ENCODE measurements at regions not wholly inside any gene's neighbourhood (a gene's known extent, or its start where the extent isn't known, plus 50 kb on each side); places are given as distances from the start of the nearest gene placed in this dataset.
A peak's percentile ranks its signal among the peaks of the same experiment; 100 is the strongest.

DNA sequence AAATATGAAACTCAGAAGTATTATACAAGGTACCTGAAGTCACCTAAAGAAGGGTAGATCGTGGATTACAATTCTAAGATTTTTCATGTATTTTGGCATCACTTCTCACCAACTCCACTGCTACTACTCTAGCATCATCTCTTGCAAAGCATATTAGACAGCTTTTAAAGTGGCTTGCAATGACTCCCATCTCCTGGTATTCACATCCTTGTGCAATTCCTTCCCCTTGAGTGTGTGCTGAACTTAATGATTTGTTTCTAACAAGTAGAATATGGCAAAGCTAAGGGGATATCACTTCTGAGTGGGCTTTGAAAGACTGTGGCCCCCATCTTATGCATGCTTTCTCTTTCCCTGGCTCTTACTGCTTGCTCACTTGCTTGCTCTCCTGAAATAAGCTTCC, 280.2 kb downstream of the SNX13 start:
- ATAC-seq (ENCODE audit: low read depth in 2 of 2): no peak
- peaks cover 0 to 5% (median 0%) of the 10 kb centered on the region in 7 donors for H3K9me3 Mint-ChIP-seq

DNA sequence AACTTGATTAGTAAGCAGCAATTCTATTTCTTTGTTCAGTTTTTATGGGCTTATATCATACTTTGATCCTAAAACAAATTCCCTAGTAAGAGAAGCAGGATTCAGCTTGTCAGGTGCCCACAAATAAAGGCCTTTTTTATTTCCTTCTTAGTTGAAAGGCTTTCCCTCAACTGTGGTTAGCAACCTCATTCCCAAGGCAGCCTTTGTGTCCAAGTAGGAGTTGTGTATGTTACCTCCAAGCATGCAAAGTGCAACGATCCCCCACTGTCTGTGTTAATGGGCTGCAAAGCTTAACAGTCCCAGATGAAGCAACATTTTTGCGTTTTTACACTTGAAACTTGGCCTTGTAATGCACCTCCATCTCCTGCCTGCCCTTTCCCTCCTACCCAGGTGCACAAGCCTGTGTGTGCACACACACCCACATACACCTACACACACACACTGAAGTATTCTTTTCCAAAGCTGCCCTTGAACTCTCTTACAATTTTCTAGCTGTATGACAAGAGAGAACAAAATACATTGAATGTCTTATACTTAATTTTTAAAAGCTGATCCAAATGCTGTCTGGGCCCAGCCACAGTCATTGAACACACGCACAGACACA, 278.2 kb downstream of the SNX13 start:
- no peak for ATAC-seq (ENCODE audit: low read depth in 2 of 2)
- Mint-ChIP-seq H3K4me1 (no peaks in the 10 kb centered on the region), H3K4me3 (no peak overlapping the region), H3K9me3 (peaks cover 0 to 5% (median 0%) of the 10 kb centered on the region in 7 donors), H3K27me3 (no peaks in the 10 kb centered on the region), H3K27ac (no peak overlapping the region), H3K36me3 (no peaks in the 10 kb centered on the region)
- no peak for DNase-seq

More for the DNA sequence above, 280.2 kb downstream of the SNX13 start:
- Mint-ChIP-seq H3K4me1 (no peaks in the 10 kb centered on the region), H3K27me3 (no peaks in the 10 kb centered on the region), H3K27ac (no peak overlapping the region), H3K4me3 (no peak overlapping the region), H3K36me3 (no peaks in the 10 kb centered on the region)
- no peak for DNase-seq

DNA sequence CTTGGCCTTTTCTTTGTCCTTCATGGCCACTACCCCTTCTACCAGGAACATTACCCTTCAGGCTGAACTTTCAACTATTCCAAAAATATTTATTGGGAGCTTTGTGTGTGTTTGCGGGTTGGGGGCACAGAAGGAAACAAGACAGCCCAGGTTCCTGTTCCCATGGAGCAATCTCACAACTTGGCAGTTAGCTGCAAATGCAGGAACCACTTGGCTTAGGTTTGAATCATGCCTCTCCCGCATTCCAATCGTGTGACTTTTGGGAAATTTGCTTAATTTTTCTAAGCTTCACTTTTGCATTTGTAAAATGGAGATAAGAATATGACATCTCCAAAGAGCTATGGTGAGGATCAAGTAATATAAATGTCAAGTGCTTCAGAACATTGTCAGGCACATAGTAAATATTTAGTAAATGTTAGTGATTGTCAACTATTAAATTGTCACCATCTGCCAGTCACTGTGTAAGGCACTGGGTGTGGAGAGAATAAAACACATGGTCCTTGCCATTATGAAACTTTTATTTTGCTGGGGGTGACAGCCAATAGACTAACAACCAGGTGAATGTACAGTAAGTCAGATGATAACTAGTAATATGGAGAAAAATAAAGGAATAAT, 277.1 kb downstream of the SNX13 start:
- Mint-ChIP-seq H3K4me1 (no peaks in the 10 kb centered on the region), H3K36me3 (no peaks in the 10 kb centered on the region), H3K9me3 (peaks cover 0 to 2% (median 0%) of the 10 kb centered on the region in 7 donors), H3K27ac (no peak overlapping the region), H3K4me3 (no peak overlapping the region), H3K27me3 (no peaks in the 10 kb centered on the region)
- DNase-seq (no peak), ATAC-seq (ENCODE audit: low read depth in 2 of 2) (no peak)

DNA sequence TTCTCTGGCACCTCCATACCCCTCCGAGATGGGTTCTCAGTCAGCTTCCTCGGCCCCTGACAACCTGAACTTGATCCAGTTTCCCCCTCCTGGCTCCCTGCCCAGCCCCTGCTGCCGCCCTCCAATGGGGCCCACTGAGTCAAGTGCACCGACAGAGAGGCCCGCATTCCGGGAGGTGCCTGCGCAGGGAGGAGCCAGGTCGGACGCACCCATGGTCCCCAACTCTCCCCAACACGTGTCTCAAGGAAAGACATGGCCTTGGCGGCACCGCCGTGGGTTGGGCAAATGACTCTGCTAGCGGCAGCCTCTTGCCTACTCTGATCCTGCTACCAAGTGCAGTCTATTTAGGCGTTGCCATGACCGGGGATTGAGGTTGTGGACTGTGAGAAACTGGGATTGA, 275.3 kb downstream of the SNX13 start:
- no peaks in the 10 kb centered on the region for H3K4me1 Mint-ChIP-seq

DNA sequence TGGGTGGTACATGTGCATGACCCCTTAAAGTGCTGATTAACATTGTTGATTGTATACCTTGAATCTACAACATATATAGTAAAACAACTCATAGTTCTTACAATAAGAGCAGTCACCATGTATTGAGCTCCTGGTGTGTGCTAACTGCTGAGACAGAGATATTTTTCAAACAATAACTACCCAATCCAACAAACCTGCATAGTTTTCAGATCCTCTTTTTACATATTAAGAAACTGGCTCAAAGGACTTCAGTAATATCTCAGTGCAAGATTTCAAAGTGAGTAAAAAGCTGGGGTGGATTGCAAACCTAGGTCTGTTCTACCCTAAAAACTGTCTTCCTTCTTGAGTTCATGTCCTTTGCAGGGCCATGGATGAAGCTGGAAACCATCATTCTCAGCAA, 272.2 kb downstream of the SNX13 start:
- no peaks in the 10 kb centered on the region for H3K4me1 Mint-ChIP-seq
- ATAC-seq (ENCODE audit: low read depth in 2 of 2) (no peak), DNase-seq (no peak)
- no peaks in the 10 kb centered on the region for H3K27me3 Mint-ChIP-seq
- H3K4me3 Mint-ChIP-seq: no peak overlapping the region
- no peaks in the 10 kb centered on the region for H3K36me3 Mint-ChIP-seq
- H3K27ac Mint-ChIP-seq: no peak overlapping the region
- H3K9me3 Mint-ChIP-seq: no peaks in the 10 kb centered on the region

More for the DNA sequence above, 275.3 kb downstream of the SNX13 start:
- no peaks in the 10 kb centered on the region for H3K27me3 Mint-ChIP-seq
- H3K4me3 Mint-ChIP-seq: no peak overlapping the region
- H3K27ac Mint-ChIP-seq: no peak overlapping the region
- DNase-seq (no peak), ATAC-seq (ENCODE audit: low read depth in 2 of 2) (no peak)
- no peaks in the 10 kb centered on the region for H3K9me3 Mint-ChIP-seq
- no peaks in the 10 kb centered on the region for H3K36me3 Mint-ChIP-seq

DNA sequence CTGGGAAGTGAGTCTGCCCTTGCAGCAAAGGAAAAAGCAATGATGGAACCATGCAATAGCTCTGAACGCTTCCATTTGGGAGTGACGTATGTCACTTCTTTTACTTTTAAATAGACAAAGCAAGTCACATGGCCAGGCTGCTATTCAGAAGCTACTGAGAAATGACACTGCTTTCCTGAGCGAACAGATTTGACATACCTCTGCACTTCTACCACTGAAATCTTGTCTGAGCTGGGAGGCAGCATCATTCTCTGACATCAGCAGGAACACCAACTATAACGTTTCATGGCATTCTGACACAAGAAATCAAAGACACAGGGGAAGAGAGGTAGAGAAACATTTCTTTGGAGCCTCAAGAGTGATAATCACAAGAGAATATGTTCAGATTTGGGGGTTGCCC, 271.1 kb downstream of the SNX13 start:
- no peak overlapping the region for H3K27ac Mint-ChIP-seq
- no peaks in the 10 kb centered on the region for H3K9me3 Mint-ChIP-seq
- H3K36me3 Mint-ChIP-seq: no peaks in the 10 kb centered on the region
- H3K4me3 Mint-ChIP-seq: no peak overlapping the region
- no peak for DNase-seq
- ATAC-seq (ENCODE audit: low read depth in 2 of 2): no peak
- peaks cover 0 to under 1% (median 0%) of the 10 kb centered on the region in 3 donors for H3K27me3 Mint-ChIP-seq
- H3K4me1 Mint-ChIP-seq: no peaks in the 10 kb centered on the region

DNA sequence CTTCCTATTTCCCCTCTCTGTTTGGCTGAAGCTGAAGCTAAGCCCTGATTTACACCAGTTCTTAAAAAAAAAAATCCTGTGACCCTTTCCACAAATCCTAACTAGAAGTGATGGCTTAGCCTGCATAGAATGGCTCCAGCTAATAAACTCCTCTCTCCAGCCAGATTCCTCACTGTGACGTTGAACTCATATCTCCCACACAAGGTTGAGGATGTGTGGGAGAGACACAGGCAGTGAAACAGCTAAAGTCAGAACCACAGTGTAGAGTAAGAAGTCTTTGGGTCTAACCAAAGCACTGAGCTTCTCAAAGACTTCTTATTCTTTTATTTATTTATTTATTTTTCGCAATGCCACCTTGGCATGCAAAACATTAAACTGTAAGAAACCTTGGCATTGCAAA, 268.3 kb downstream of the SNX13 start:
- ATAC-seq (ENCODE audit: low read depth in 2 of 2) (no peak), DNase-seq (no peak)
- Mint-ChIP-seq H3K27ac (no peak overlapping the region), H3K4me1 (no peaks in the 10 kb centered on the region), H3K4me3 (no peak overlapping the region), H3K27me3 (peaks cover 0 to 5% (median 0%) of the 10 kb centered on the region in 3 donors), H3K9me3 (no peaks in the 10 kb centered on the region), H3K36me3 (no peaks in the 10 kb centered on the region)

DNA sequence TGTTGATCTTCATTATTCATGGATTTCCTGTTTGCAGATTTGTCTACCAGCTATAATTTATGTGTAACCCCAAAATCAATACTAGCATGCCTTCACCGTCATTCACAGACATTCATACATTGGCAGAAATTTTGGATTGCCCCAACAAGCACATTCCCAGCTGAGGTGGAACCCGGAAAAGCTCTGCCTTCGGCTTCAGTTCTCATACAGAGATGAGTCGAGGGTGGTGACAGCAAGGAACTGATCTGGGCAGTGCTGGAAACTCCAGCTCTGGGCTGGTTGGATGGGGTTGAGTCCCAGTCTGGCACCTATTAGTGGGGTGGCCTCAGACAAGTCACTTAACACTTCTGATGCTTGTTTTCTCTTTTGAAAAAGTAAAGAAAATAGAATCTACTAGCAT, 267.5 kb downstream of the SNX13 start:
- Mint-ChIP-seq H3K27me3 (peaks cover 0 to 5% (median 0%) of the 10 kb centered on the region in 3 donors), H3K36me3 (no peaks in the 10 kb centered on the region), H3K27ac (no peak overlapping the region), H3K9me3 (no peaks in the 10 kb centered on the region), H3K4me1 (no peaks in the 10 kb centered on the region), H3K4me3 (no peak overlapping the region)
- ATAC-seq (ENCODE audit: low read depth in 2 of 2) (no peak), DNase-seq (no peak)

DNA sequence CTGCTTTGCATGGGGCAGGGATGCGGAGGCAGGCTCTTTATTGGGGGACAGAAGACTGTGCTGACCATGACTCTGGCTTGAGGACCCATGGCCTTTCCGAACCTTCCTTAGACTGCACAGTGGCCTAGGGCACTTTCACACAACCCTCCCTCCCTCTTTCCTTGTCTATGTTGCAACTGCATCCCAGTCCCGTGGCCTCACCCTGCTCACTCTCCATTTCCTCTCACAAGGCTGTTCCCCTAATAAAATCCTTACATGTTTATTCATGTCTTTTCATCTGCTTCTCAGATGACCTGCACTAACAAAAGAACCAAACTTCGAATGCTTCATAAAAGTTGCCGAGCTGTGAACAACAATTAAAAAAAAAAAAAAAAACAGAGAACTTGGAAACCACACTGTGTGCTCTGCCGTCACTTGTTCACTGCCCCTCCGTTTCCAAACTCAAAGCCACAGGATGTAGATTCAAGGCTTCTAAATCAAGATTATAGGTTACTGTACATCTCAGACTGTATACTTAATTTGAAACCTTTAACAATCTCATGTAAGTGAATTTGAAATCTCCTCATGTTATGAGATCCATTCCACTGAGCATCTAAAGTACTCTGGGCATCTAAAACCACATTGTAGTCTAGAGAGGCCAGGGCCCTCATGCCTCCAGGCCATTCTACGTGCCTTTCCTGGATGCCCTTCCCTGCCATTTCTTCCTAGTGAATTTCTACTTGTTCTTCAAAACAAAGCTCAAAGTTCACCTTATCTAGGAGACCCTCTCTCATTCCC, 265.9 kb downstream of the SNX13 start:
- Mint-ChIP-seq H3K36me3 (no peaks in the 10 kb centered on the region), H3K4me1 (no peaks in the 10 kb centered on the region), H3K4me3 (no peak overlapping the region), H3K27ac (peak overlapping the region in 2 of 6 donors; percentile 20 to 44), H3K9me3 (no peaks in the 10 kb centered on the region), H3K27me3 (peaks cover 0 to 9% (median 0%) of the 10 kb centered on the region in 3 donors)
- ATAC-seq (ENCODE audit: low read depth in 2 of 2) (no peak), DNase-seq (no peak)

DNA sequence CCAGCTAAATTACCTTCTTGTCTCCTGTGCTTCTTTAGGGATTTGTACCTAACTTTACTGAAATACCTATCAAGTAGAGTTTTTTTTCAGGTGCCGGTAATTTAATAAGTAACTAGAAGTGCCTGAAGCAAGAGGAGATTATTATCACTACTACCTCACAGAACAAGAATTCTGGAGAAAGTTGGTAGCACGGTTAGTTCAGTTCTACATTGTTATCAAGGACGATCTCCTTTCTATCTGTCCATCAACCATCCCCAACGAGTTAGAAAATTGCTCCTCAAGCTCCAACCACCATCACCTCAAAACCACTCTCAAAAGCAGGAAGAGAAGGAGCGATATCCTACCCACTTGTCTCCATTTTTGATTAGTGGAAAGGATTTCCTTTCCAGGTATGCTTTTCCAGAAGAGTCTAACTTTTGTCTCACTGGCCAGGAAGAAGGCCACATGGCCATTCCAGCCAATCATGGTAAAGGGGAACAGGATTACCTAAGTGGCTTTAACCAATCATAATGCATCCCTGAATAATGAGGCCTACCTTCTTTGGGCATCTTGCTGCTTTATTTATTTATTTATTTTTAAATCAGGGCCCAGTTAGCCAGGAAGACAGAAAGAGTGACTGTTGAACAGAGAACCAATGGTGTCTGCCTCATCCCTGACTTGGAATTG, 265.2 kb downstream of the SNX13 start:
- Mint-ChIP-seq H3K36me3 (no peaks in the 10 kb centered on the region), H3K4me1 (no peaks in the 10 kb centered on the region), H3K9me3 (no peaks in the 10 kb centered on the region), H3K4me3 (no peak overlapping the region), H3K27ac (peak overlapping the region in 1 of 6 donors; percentile 20), H3K27me3 (peaks cover 0 to 9% (median 0%) of the 10 kb centered on the region in 3 donors)
- DNase-seq (no peak), ATAC-seq (ENCODE audit: low read depth in 2 of 2) (no peak)

DNA sequence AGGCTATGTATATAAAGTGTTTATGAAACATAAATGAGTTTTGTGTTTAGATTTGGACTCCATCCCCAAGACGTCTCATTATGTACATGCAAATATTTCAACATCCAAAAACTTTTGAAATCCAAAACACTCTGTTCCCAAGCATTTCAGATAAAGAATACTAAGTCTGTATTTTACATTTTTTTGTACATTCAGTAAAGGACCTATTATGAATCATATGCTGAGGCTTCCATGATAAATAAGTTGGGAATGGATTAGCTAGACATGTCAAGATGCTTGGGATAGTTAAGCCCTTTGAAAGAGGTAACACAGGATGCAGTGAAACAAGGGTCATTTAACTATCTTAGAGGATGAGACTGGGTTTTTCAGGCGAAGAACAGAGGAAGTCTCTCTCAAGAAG, 262.9 kb downstream of the SNX13 start:
- no peak for ATAC-seq (ENCODE audit: low read depth in 2 of 2)
- no peak for DNase-seq
- no peak overlapping the region for H3K27ac Mint-ChIP-seq
- peaks cover 0 to 9% (median 0%) of the 10 kb centered on the region in 3 donors for H3K27me3 Mint-ChIP-seq
- no peak overlapping the region for H3K4me3 Mint-ChIP-seq
- no peaks in the 10 kb centered on the region for H3K9me3 Mint-ChIP-seq
- H3K4me1 Mint-ChIP-seq: no peaks in the 10 kb centered on the region
- no peaks in the 10 kb centered on the region for H3K36me3 Mint-ChIP-seq

DNA sequence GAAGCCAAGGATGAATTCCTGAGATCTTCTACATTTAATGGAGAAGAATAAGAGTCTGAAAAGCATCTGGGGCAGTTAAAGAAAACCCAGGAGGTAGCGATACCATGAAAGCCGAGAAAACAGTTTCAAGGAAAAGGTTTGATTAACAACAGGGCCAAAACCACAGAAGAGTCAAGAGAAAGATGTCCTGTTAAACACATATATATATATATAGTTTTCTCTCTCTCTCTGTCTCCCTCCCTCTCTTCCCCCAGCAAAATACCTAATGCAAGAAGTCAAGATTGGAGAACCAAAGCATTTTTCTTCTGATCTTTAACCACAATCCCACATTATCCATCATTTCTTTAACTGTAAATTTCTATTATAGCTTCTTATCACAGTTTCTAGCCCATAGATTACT, 261.4 kb downstream of the SNX13 start:
- DNase-seq (no peak), ATAC-seq (ENCODE audit: low read depth in 2 of 2) (no peak)
- H3K4me3 Mint-ChIP-seq: no peak overlapping the region
- H3K4me1 Mint-ChIP-seq: no peaks in the 10 kb centered on the region
- H3K27me3 Mint-ChIP-seq: peaks cover 0 to 9% (median 0%) of the 10 kb centered on the region in 3 donors
- H3K27ac Mint-ChIP-seq: no peak overlapping the region
- no peaks in the 10 kb centered on the region for H3K36me3 Mint-ChIP-seq
- H3K9me3 Mint-ChIP-seq: no peaks in the 10 kb centered on the region

DNA sequence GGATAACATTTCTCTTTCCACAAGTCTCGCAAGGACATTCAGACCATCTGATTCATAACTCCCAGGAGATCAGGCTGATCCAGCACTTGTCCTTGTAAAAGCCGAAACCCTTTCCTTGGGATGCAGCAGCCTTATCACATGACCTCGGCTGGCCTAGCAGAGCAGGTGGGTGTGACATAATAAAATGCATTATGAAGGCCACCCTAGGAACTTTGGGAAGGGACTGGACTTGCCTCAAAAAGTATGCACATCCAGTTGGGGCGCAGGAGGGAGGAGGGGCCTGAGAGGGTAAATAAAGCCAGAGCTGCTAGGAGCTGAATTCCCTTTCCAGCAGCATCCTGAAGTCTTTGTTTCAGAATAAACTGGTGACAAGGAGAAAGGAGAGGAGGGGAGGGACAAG, 260.8 kb downstream of the SNX13 start:
- Mint-ChIP-seq H3K27ac (no peak overlapping the region), H3K4me3 (no peak overlapping the region), H3K27me3 (peaks cover 0 to 6% (median 0%) of the 10 kb centered on the region in 3 donors), H3K9me3 (no peaks in the 10 kb centered on the region), H3K36me3 (no peaks in the 10 kb centered on the region), H3K4me1 (no peaks in the 10 kb centered on the region)
- no peak for DNase-seq
- no peak for ATAC-seq (ENCODE audit: low read depth in 2 of 2)

DNA sequence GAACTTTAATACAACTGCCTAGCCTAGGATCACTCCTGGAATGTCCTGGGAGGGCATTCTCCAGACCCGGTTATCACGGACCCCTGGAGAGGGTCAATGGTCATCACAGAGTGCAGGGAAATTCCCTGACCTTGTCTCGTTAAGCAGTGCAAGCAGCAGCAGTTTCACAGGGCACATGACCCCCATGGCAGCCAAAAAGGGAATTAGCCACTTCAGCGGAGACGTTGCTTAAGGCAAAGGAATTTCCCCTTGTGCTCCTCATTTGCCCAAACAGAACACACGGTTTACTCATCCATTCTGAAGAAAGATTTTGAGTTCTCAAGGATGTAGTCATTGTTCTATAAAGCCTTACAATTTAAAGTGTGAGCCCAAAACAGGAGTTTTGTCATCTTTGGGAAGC, 260.3 kb downstream of the SNX13 start:
- no peak overlapping the region for H3K27ac Mint-ChIP-seq
- no peaks in the 10 kb centered on the region for H3K4me1 Mint-ChIP-seq
- H3K9me3 Mint-ChIP-seq: no peaks in the 10 kb centered on the region
- ATAC-seq (ENCODE audit: low read depth in 2 of 2) (no peak), DNase-seq (no peak)
- no peak overlapping the region for H3K4me3 Mint-ChIP-seq
- no peaks in the 10 kb centered on the region for H3K36me3 Mint-ChIP-seq
- peaks cover 0 to 5% (median 0%) of the 10 kb centered on the region in 3 donors for H3K27me3 Mint-ChIP-seq

Measured in naive B cell (primary cell).